OCI-LY1 (cell line): ENCODE measurements at regions not wholly inside any gene's neighbourhood (a gene's known extent, or its start where the extent isn't known, plus 50 kb on each side); places are given as distances from the start of the nearest gene placed in this dataset.
"Not testable (repeated sequence)": the region's sequence is repeated elsewhere in the genome, so short reads cannot be mapped to it uniquely, and the experiment has no call there.

Source experiments
- H2AFZ ChIP-seq: fragments of 200-600 bp; sonication (generic), shearing (Covaris generic); 2 replicates; pipeline ENCODE4 v1.6.0; 2014; ENCODE audit warnings: antibody characterized with exemption, mild to moderate bottlenecking, low read length
- H3F3A ChIP-seq: fragments of 200-600 bp; sonication (generic), shearing (Covaris generic); 2 replicates; pipeline ENCODE4 v1.6.0; 2014; ENCODE audit warnings: mild to moderate bottlenecking, antibody characterized with exemption, low read length, moderate library complexity; ENCODE audit not compliant: insufficient read depth
- H3K27ac ChIP-seq: fragments of 200-600 bp; sonication (generic); 2 replicates; pipeline ENCODE4 v1.5.1; 2014; ENCODE audit warnings: low read length, mixed run types, mild to moderate bottlenecking, low read depth; ENCODE audit not compliant: poor library complexity, severe bottlenecking
- H3K27me3 ChIP-seq: fragments of 200-600 bp; sonication (generic); 2 replicates; pipeline ENCODE4 v1.6.0; 2014; ENCODE audit warnings: antibody characterized with exemption, mild to moderate bottlenecking, low read length, moderate library complexity; ENCODE audit not compliant: insufficient read depth
- H3K36me3 ChIP-seq: fragments of 200-600 bp; sonication (generic); 2 replicates; pipeline ENCODE4 v1.6.1; 2014; ENCODE audit warnings: mild to moderate bottlenecking, antibody characterized with exemption, low read length, moderate library complexity, mixed read lengths; ENCODE audit not compliant: insufficient read depth
- H3K4me1 ChIP-seq: fragments of 200-600 bp; sonication (generic); 2 replicates; pipeline ENCODE4 v1.5.1; 2014; ENCODE audit warnings: mild to moderate bottlenecking, low read length, moderate library complexity; ENCODE audit not compliant: insufficient read depth, severe bottlenecking
- H3K4me2 ChIP-seq: fragments of 200-600 bp; sonication (generic), shearing (Covaris generic); 2 replicates; pipeline ENCODE4 v1.6.1; 2014; ENCODE audit warnings: low read length
- H3K4me3 ChIP-seq: fragments of 200-600 bp; sonication (generic); 2 replicates; pipeline ENCODE4 v1.5.1; 2014; ENCODE audit warnings: low read length, low read depth, mild to moderate bottlenecking, mixed read lengths; ENCODE audit not compliant: poor library complexity, severe bottlenecking
- H3K79me2 ChIP-seq: fragments of 200-600 bp; shearing (Covaris generic); 2 replicates; pipeline ENCODE4 v1.6.1; 2016; ENCODE audit warnings: mixed run types, low read length, mixed read lengths; ENCODE audit not compliant: insufficient read depth
- H3K9ac ChIP-seq: fragments of 200-600 bp; sonication (generic), shearing (Covaris generic); 2 replicates; pipeline ENCODE4 v1.6.1; 2014; ENCODE audit warnings: mild to moderate bottlenecking, low read length, mixed read lengths
- H3K9me2 ChIP-seq: fragments of 200-600 bp; sonication (generic), shearing (Covaris generic); 2 replicates; pipeline ENCODE4 v1.6.1; 2014; ENCODE audit warnings: low read depth, mild to moderate bottlenecking, low read length, mixed read lengths
- H3K9me3 ChIP-seq: fragments of 200-600 bp; shearing (Covaris generic); 2 replicates; pipeline ENCODE4 v1.6.1; 2014; ENCODE audit warnings: low read length, mixed read lengths
- H4K20me1 ChIP-seq: fragments of 200-600 bp; sonication (generic), shearing (Covaris generic); 2 replicates; pipeline ENCODE4 v1.6.0; 2016; ENCODE audit warnings: mild to moderate bottlenecking, low read length; ENCODE audit not compliant: insufficient read depth
- EZH2 ChIP-seq: fragments of 200-600 bp; sonication (generic), shearing (Covaris generic); IDR thresholded peaks from 2 replicates; pipeline ENCODE4 v1.8.0; 2017; ENCODE audit warnings: borderline replicate concordance, mixed run types, mild to moderate bottlenecking, antibody characterized with exemption, low read length, moderate library complexity, mixed read lengths
- TF ChIP-seq, protein P1 (sequence below): fragments of 200-600 bp; sonication (generic), shearing (Covaris generic); IDR thresholded peaks from 2 replicates; pipeline ENCODE4 v1.5.1; 2017; ENCODE audit warnings: mild to moderate bottlenecking, antibody characterized with exemption, low read length, moderate library complexity, mixed read lengths

DNA sequence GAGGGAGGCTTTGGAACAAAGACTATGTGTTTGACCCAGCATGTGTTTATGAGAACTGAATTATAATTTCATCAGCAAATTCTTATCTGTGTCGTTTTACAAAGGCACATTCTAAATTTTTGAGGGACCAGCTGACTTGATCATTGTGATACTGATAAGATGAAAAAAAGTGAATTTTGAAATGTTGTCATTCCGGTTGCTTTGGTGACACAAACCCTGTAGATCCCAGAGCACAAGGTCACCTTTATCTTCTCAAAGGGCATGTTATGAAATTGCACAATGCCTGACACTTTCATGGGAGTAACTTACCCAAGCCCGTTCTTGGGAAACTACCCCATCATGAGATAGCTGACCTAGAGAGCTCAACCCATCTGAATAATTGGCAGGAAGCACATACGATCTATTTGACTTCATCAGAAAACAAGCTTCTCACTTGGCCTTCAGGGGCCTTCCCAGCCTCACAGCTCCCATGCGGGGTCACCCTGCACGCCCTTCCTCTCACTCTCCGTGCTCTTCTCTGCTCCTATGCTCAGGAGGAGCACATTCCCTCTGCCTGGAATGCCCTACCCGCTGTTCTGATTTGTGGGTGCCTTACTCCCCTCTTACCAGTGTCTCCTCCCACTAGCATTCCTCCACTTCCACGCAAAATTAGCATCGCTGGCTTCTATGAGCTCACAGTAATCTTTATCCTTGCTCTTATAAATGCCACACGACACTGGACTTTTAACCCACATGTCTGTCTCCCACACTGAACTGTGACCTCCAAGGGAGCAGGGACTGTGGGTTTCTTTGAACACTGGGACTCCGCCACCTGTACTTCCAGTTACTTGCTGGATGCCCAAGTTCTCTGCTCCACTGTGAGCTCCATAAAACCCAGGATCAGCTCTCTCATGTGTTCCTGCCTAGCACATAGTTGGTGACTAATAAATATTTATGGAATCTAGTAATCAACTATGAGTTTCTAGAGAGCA lies 555.8 kb upstream of the ID2 start:
- H2AFZ ChIP-seq: no peak overlapping the region
- H3K27ac ChIP-seq: no peak overlapping the region

DNA sequence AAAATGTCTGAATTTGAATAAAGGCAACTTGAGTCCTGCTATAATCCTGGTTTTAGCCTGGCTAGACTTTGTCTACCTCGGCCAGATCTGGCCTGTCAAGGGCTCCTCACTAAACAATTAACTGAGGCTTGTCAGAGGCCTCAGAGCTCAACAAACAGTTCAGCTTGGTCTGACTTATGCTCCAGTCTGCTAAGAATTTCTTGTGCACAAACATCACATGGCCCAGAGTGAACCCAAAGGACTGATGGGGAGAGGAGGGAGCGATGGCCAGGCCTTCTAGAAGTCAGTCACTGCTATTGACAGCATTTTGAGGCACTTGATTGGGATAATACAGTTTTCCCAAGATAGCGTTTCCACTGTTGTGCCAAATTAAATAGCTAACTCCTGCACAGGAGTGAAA lies 555.1 kb upstream of the ID2 start:
- Histone ChIP-seq H3K27me3 (peaks cover 3% of the 10 kb centered on the region; the same call in 1 of the 2 replicates), H3K4me2 (no peak overlapping the region), H3K9ac (no peak overlapping the region)

More for the DNA sequence above, 555.8 kb upstream of the ID2 start:
- no peaks in the 10 kb centered on the region for H3K79me2 ChIP-seq
- TF ChIP-seq EZH2: no peak
- no peak overlapping the region for H3K4me2 ChIP-seq
- H3K4me3 ChIP-seq: no peak overlapping the region
- H4K20me1 ChIP-seq: no peaks in the 10 kb centered on the region
- H3K9me3 ChIP-seq: no peaks in the 10 kb centered on the region
- H3K9ac ChIP-seq: no peak overlapping the region
- no peaks in the 10 kb centered on the region; the same call in 1 of the 2 replicates for H3K36me3 ChIP-seq
- H3K4me1 ChIP-seq: no peaks in the 10 kb centered on the region
- H3K9me2 ChIP-seq: no peaks in the 10 kb centered on the region
- H3K27me3 ChIP-seq: peaks cover 3% of the 10 kb centered on the region; the same call in 1 of the 2 replicates
- H3F3A ChIP-seq: no peaks in the 10 kb centered on the region

GRCh38 chr2:8131423-8131822 lies 550.4 kb upstream of the ID2 start:
- H3K4me3 ChIP-seq, H3K27me3 ChIP-seq, H3K27ac ChIP-seq, H3K9me3 ChIP-seq, H3K9me2 ChIP-seq, H3K79me2 ChIP-seq, H3F3A ChIP-seq, H3K9ac ChIP-seq, H2AFZ ChIP-seq, H3K4me2 ChIP-seq, H3K36me3 ChIP-seq, H4K20me1 ChIP-seq: not testable (repeated sequence)
- H3K4me1 ChIP-seq: peaks cover 25% of the 10 kb centered on the region

More for the DNA sequence above, 555.1 kb upstream of the ID2 start:
- Histone ChIP-seq H3K9me2 (no peaks in the 10 kb centered on the region), H3K79me2 (no peaks in the 10 kb centered on the region), H4K20me1 (no peaks in the 10 kb centered on the region), H3K4me1 (no peaks in the 10 kb centered on the region), H2AFZ (no peak overlapping the region), H3K4me3 (no peak overlapping the region), H3K27ac (no peak overlapping the region), H3K9me3 (no peaks in the 10 kb centered on the region), H3F3A (no peaks in the 10 kb centered on the region), H3K36me3 (no peaks in the 10 kb centered on the region; the same call in 1 of the 2 replicates)
- TF ChIP-seq, protein P1, sequence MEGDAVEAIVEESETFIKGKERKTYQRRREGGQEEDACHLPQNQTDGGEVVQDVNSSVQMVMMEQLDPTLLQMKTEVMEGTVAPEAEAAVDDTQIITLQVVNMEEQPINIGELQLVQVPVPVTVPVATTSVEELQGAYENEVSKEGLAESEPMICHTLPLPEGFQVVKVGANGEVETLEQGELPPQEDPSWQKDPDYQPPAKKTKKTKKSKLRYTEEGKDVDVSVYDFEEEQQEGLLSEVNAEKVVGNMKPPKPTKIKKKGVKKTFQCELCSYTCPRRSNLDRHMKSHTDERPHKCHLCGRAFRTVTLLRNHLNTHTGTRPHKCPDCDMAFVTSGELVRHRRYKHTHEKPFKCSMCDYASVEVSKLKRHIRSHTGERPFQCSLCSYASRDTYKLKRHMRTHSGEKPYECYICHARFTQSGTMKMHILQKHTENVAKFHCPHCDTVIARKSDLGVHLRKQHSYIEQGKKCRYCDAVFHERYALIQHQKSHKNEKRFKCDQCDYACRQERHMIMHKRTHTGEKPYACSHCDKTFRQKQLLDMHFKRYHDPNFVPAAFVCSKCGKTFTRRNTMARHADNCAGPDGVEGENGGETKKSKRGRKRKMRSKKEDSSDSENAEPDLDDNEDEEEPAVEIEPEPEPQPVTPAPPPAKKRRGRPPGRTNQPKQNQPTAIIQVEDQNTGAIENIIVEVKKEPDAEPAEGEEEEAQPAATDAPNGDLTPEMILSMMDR: no peak
- TF ChIP-seq EZH2: no peak

DNA sequence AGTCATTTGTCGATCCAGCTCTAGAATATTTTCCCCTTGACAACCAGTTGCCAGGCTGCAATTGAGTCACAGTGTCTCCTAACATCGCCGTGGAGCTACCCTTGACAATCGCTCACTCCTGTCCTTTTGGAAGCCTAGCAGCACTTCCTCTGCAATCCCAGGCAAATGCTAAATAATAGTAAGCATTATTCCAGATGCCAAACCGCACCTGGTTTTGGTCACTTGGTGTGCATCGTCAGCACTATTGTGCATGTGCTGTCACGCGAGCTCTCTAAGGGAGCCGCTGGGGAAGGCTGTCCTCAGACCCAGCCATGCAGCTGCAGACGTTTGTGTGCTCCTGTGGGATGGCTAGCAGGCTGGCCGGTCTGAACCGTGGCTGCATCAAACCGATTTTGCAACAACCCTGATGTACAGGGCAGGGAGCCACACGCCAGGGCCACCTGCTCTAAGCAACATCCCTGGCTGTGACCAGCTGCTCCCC lies 549.5 kb upstream of the ID2 start:
- H3F3A ChIP-seq: no peaks in the 10 kb centered on the region
- H3K9me3 ChIP-seq: no peaks in the 10 kb centered on the region
- H3K36me3 ChIP-seq: no peaks in the 10 kb centered on the region
- H3K27ac ChIP-seq: no peak overlapping the region
- H2AFZ ChIP-seq: no peak overlapping the region
- H3K4me1 ChIP-seq: peaks cover 25% of the 10 kb centered on the region
- no peak overlapping the region for H3K4me2 ChIP-seq
- no peak overlapping the region for H3K4me3 ChIP-seq
- no peaks in the 10 kb centered on the region for H3K27me3 ChIP-seq
- H4K20me1 ChIP-seq: no peaks in the 10 kb centered on the region
- TF ChIP-seq EZH2: no peak
- TF ChIP-seq, protein P1: no peak
- no peak overlapping the region for H3K9ac ChIP-seq
- H3K9me2 ChIP-seq: no peaks in the 10 kb centered on the region
- no peaks in the 10 kb centered on the region for H3K79me2 ChIP-seq
